ENCODE measurements at regions not wholly inside any gene's neighbourhood (a gene's known extent, or its start where the extent isn't known, plus 50 kb on each side); places are given as distances from the start of the nearest gene placed in this dataset.
"Not testable (repeated sequence)": the region's sequence is repeated elsewhere in the genome, so short reads cannot be mapped to it uniquely, and the experiment has no call there.

DNA sequence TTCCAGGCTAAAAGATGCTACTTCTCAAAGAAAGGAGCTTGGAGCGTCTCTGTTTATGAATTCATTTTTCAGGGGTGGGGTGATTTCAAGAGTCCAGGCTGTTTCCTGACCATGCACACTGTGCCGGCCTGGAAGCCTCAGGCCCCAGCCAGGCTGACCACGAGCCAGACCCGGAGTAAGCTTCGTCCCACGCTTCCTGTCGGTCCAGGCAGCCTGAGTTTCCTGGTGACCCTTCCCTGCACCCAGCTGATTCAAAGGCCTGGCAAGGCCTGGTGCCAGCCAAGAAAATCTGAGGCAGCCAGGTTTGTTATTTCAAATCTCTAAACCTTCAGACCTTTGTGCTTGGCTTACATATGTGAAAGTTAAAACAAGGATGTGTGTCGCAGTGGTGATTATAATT is 62.1 kb upstream of the SMURF2 start:
- peak; percentile 88 for DNase-seq (ENCODE audit: low read depth)

DNA sequence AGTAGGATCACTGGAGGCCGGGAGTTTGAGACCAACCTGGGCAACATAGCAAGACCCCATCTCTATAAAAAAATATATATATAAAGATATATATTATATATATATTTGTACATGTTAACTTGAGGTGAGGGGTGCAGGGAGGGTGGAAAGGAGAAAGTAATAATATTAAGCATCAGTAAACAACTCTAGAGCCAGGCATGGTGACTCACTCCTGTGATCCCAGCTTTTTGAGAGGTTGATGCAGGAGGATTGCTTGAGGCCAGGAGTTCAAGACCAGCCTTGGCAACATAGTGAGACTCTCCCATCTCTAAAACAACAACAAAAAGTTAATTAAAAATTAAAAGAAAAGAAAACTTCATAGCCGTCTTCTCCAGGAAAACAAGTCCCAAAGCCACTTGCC is 61.7 kb upstream of the SMURF2 start:
- peak; percentile 59 for DNase-seq (ENCODE audit: low read depth)

DNA sequence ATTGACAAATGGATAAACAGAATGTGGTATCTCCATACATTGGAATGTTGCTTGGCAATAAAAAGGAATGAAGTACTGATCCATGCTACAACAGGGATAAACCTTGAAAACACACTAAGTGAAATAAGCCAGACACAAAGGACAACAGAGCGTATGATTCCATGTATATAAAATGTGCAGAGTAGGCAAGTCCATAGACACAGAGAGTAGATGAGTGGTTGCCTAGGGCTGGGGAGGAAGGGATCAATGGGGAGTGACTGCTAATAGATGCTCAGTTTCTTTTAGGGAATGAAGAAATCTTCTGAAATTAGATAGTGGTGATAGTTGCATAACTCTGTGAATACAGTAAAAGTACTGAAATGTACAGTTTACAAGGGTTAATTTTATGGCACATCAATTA is 59.4 kb upstream of the SMURF2 start:
- peak; percentile 59 for DNase-seq (ENCODE audit: low read depth)

- not testable (repeated sequence) for DNase-seq (ENCODE audit: low read depth)
Measured at GRCh38 chr17:64720253-64720652, 58.1 kb upstream of the SMURF2 start.

GRCh38 chr17:64719517-64719916 is 57.4 kb upstream of the SMURF2 start:
- DNase-seq (ENCODE audit: low read depth), result peak; percentile 46

- DNase-seq (ENCODE audit: low read depth), result not testable (repeated sequence)
Measured at GRCh38 chr17:64718816-64719215, 56.7 kb upstream of the SMURF2 start.

- no peak for DNase-seq (ENCODE audit: low read depth)
Measured at GRCh38 chr17:64718058-64718457, 56.0 kb upstream of the SMURF2 start.

- not testable (repeated sequence) for DNase-seq (ENCODE audit: low read depth)
Measured at GRCh38 chr17:64716496-64716895, 54.4 kb upstream of the SMURF2 start.

GRCh38 chr17:64713786-64714185 is 51.7 kb upstream of the SMURF2 start:
- DNase-seq (ENCODE audit: low read depth), result not testable (repeated sequence)

- peak; percentile 81 for DNase-seq (ENCODE audit: low read depth)
Measured at GRCh38 chr17:64712557-64713351, 50.6 kb upstream of the SMURF2 start.

All from ELR (cell line).